ENCODE measurements at regions not wholly inside any gene's neighbourhood (a gene's known extent, or its start where the extent isn't known, plus 50 kb on each side); places are given as distances from the start of the nearest gene placed in this dataset.
"Not testable (repeated sequence)": the region's sequence is repeated elsewhere in the genome, so short reads cannot be mapped to it uniquely, and the experiment has no call there.

DNA sequence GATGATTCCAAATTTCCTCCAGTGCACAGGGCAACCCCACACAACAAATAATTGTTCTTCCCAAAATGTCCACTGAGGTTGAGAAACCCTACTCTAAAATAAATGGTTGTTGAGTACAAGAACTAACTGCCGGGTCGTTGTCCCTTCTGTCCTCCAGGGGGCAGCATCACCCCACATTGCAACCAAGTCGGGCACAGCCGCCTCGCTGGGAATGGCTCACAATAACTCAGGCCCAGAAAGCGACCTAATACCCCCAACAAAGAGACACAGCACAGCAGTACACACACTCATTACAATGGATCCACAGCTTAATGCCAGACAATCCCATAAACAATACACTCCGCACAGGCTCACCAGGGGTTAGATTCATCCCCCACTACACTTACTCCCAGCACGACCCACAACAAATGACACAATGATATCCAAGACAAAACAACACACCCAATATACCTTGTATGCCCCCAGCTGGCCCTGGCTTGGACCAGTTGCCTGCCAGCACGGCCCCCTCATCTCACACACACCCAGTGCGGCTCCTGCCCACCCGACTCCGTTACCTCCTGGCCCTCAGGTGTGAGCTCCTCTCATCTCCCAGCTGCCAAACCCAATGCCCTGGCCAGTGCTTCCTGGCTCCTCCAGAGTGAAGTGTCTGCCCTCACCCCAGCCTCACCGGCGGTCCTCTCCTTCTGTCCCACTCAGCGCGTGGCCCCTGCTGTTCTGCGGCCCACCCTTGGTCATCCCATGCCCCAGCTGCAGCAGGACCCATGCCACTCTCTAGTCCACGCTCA lies 461.5 kb downstream of the TP53TG3F start:
- TF ChIP-seq ZFP3 (CRISPR knock-in tag; IDR thresholded peaks at IDR 0.05); ZC3H10 (CRISPR knock-in tag; IDR thresholded peaks at IDR 0.05); PPARA (CRISPR knock-in tag; IDR thresholded peaks at IDR 0.05; ENCODE audit: borderline replicate concordance); SNAI2 (CRISPR knock-in tag; IDR thresholded peaks at IDR 0.05): not testable (repeated sequence)
